Spleen (tissue), 11 donors: ENCODE measurements at regions not wholly inside any gene's neighbourhood (a gene's known extent, or its start where the extent isn't known, plus 50 kb on each side); places are given as distances from the start of the nearest gene placed in this dataset.

Source experiments
- DNase-seq: peaks from one replicate; pipeline ENCODE4 v3.0.0-alpha.2; 2020
- H3K27ac ChIP-seq, 8 donors: fragments of 200-600 bp; sonication (generic) in 7 of 8; 1 replicate in 4 of 8; 2 replicates in 4 of 8; pipeline versions ENCODE4 v1.5.0 to v1.8.0; 2016 to 2021; ENCODE audit warnings: inconsistent platforms in 4 of 8, mild to moderate bottlenecking in 4 of 8, moderate library complexity in 1 of 8
- H3K27me3 ChIP-seq, 7 donors: fragments of 200-600 bp; sonication (generic) in 6 of 7; replicated peaks in 1 of 7; 1 replicate in 4 of 7; 2 replicates in 3 of 7; pipeline versions ENCODE4 v1.5.0 to v1.8.0; 2016 to 2021; ENCODE audit warnings: inconsistent platforms in 3 of 7, mild to moderate bottlenecking in 1 of 7
- H3K36me3 ChIP-seq, 6 donors: fragments of 200-600 bp; sonication (generic) in 5 of 6; 1 replicate in 4 of 6; 2 replicates in 2 of 6; pipeline versions ENCODE4 v1.5.0 to v1.8.0; 2016 to 2021; ENCODE audit warnings: inconsistent platforms in 2 of 6
- H3K4me1 ChIP-seq, 6 donors: fragments of 200-600 bp; sonication (generic) in 5 of 6; 1 replicate in 3 of 6; 2 replicates in 3 of 6; pipeline versions ENCODE4 v1.5.0 to v1.8.0; 2016 to 2021; ENCODE audit warnings: inconsistent platforms in 3 of 6
- H3K4me3 ChIP-seq, 8 donors: fragments of 200-600 bp; sonication (generic) in 7 of 8; 1 replicate in 4 of 8; 2 replicates in 4 of 8; pipeline versions ENCODE4 v1.5.0 to v1.8.0; 2016 to 2021; ENCODE audit warnings: inconsistent platforms in 4 of 8, mild to moderate bottlenecking in 4 of 8, moderate library complexity in 2 of 8
- H3K9me3 ChIP-seq, 8 donors: fragments of 200-600 bp; sonication (generic) in 7 of 8; 1 replicate in 4 of 8; 2 replicates in 4 of 8; pipeline versions ENCODE4 v1.5.0 to v1.8.0; 2016 to 2021; ENCODE audit warnings: inconsistent platforms in 4 of 8
- CTCF ChIP-seq, 11 experiments: fragments of 200-600 bp in 7 of 11; fragments of 450-650 bp in 4 of 11; sonication (generic) in 4 of 11; IDR thresholded peaks in 8 of 11; conservative IDR thresholded peaks in 3 of 11; 1 replicate in 7 of 11; 2 replicates in 4 of 11; pipeline versions ENCODE4 v1.4.0 to v1.8.0; 2016 to 2021; ENCODE audit warnings: antibody characterized with exemption in 11 of 11, inconsistent platforms in 4 of 11, mild to moderate bottlenecking in 1 of 11
- POLR2A ChIP-seq, 3 donors: fragments of 450-650 bp; IDR thresholded peaks; one replicate each; pipeline ENCODE4 v1.5.1; 2017; ENCODE audit warnings: antibody characterized with exemption in 3 of 3, mild to moderate bottlenecking in 1 of 3
- POLR2AphosphoS5 ChIP-seq, 3 donors: sonication (generic); formaldehyde crosslinking; IDR thresholded peaks; one replicate each; pipeline ENCODE4 v1.5.1; 2017; ENCODE audit warnings: antibody characterized with exemption in 3 of 3
- WGBS, 5 donors: extraction: QIAGEN DNeasy Blood & Tissue Kit in 3 of 5; methylation state at CpG; one replicate each; pipeline versions ENCODE4 v1.1.5 to v1.1.7; 2013 to 2018; 5-methylcytosine and 5-hydroxymethylcytosine counted together
- intact Hi-C: fragments of 100-400 bp; cut with DNase I; formaldehyde crosslinking; loops from one replicate; pipeline ENCODE4 v1.15.0; 2023; ENCODE audit warnings: low total_unique reads
- donor health status: healthy with polysubstance abuse.
- donor health status: DM: no; HTN: no; CAD: no; lungs with moderate emphysema.
- donor health status: DM: no; HTN: no; CAD: no.
- donor health status: Bipolar disorder and iron deficiency.
- donor health status: healthy.
- donor health status: DM: no; HTN: no; CAD: no.
- donor health status: DM: yes; HTN: yes; CAD: no.

GRCh38 chr14:84767434-84767833 is 762.5 kb upstream of the FLRT2 start:
- intact Hi-C loops = no loop called here
- peaks cover 0 to 42% (median 36%) of the 10 kb centered on the region in 8 donors for H3K9me3 ChIP-seq
- H3K4me1 ChIP-seq = no peaks in the 10 kb centered on the region
- TF ChIP-seq CTCF (IDR thresholded peaks at IDR 0.05 in 8 of 11, conservative IDR thresholded peaks at IDR 0.05 in 3 of 11) = no peak
- no peak for TF ChIP-seq POLR2AphosphoS5 (IDR thresholded peaks at IDR 0.05)
- no peak for TF ChIP-seq POLR2A (IDR thresholded peaks at IDR 0.05)
- DNase-seq = no peak
- no peaks in the 10 kb centered on the region for H3K36me3 ChIP-seq
- no peak overlapping the region for H3K27ac ChIP-seq
- H3K4me3 ChIP-seq = no peak overlapping the region
- no peaks in the 10 kb centered on the region for H3K27me3 ChIP-seq
- whole genome bisulfite sequencing, 5 donors = 81 to 89% (median 84%) methylated on average over 5 of the region's 5 CpGs

- H3K4me3 ChIP-seq = no peak overlapping the region
- WGBS, 5 donors = 83 to 88% (median 85%) methylated on average over 1 of the region's 1 CpG
- H3K9me3 ChIP-seq = peaks cover 0 to 44% (median 28%) of the 10 kb centered on the region in 8 donors
- no peaks in the 10 kb centered on the region for H3K4me1 ChIP-seq
- TF ChIP-seq POLR2A (IDR thresholded peaks at IDR 0.05) (no peak), CTCF (IDR thresholded peaks at IDR 0.05 in 8 of 11, conservative IDR thresholded peaks at IDR 0.05 in 3 of 11) (no peak), POLR2AphosphoS5 (IDR thresholded peaks at IDR 0.05) (no peak)
- H3K27ac ChIP-seq = no peak overlapping the region
- intact Hi-C loops = no loop called here
- no peaks in the 10 kb centered on the region for H3K36me3 ChIP-seq
- H3K27me3 ChIP-seq = no peaks in the 10 kb centered on the region
- no peak for DNase-seq
Measured at GRCh38 chr14:84770030-84770429, 759.9 kb upstream of the FLRT2 start.

GRCh38 chr14:84777356-84777755 is 752.6 kb upstream of the FLRT2 start:
- Histone ChIP-seq H3K4me3 (no peak overlapping the region), H3K36me3 (no peaks in the 10 kb centered on the region), H3K9me3 (peaks cover 0 to 21% (median 11%) of the 10 kb centered on the region in 8 donors), H3K27me3 (no peaks in the 10 kb centered on the region), H3K27ac (no peak overlapping the region), H3K4me1 (no peaks in the 10 kb centered on the region)
- intact Hi-C loops = no loop called here
- peak in 1 of 3 donors; percentile 22 for TF ChIP-seq POLR2AphosphoS5 (IDR thresholded peaks at IDR 0.05)
- no peak for TF ChIP-seq POLR2A (IDR thresholded peaks at IDR 0.05)
- no peak for TF ChIP-seq CTCF (IDR thresholded peaks at IDR 0.05 in 8 of 11, conservative IDR thresholded peaks at IDR 0.05 in 3 of 11)
- 14 to 25% (median 18%) methylated on average over 2 of the region's 2 CpGs for WGBS, 5 donors
- DNase-seq = no peak

GRCh38 chr14:84782902-84783301 is 747.0 kb upstream of the FLRT2 start:
- Histone ChIP-seq H3K36me3 (no peaks in the 10 kb centered on the region), H3K9me3 (peaks cover 0 to 23% (median 3%) of the 10 kb centered on the region in 8 donors), H3K4me1 (no peaks in the 10 kb centered on the region), H3K27ac (no peak overlapping the region), H3K4me3 (no peak overlapping the region), H3K27me3 (no peaks in the 10 kb centered on the region)
- TF ChIP-seq CTCF (IDR thresholded peaks at IDR 0.05 in 8 of 11, conservative IDR thresholded peaks at IDR 0.05 in 3 of 11) (no peak), POLR2AphosphoS5 (IDR thresholded peaks at IDR 0.05) (no peak), POLR2A (IDR thresholded peaks at IDR 0.05) (no peak)
- DNase-seq = no peak
- intact Hi-C loops = no loop called here
- 50 to 60% (median 55%) methylated on average over 1 of the region's 1 CpG for WGBS, 5 donors
